Hippocampal formation (tissue), 2 donors: ENCODE measurements at regions not wholly inside any gene's neighbourhood (a gene's known extent, or its start where the extent isn't known, plus 50 kb on each side); places are given as distances from the start of the nearest gene placed in this dataset.

ENCODE experiments used
- DNase-seq, 2 donors: peaks; one replicate each; lab custom pipeline; 2025; lab: John Stamatoyannopoulos, UW

DNA sequence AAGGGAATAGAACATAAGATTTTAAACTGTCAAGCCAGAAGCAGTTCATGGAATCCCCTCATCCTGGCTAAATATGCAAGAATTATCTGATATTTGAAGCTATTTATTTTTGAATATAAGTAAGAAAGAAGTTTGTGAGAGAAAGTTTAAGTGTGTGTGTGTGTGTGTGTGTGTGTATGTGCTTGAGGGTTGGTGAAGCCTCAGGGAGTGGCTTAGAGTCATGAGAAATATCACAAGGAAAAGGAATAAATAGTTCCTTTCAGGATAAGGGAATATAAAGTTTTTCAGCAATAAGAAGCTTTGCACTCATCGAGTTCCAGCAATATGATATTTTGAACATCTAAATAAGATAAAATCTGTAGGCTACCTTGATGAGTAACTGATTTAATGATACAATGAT, 359.6 kb downstream of the MEIS1 start:
- no peak for DNase-seq

DNA sequence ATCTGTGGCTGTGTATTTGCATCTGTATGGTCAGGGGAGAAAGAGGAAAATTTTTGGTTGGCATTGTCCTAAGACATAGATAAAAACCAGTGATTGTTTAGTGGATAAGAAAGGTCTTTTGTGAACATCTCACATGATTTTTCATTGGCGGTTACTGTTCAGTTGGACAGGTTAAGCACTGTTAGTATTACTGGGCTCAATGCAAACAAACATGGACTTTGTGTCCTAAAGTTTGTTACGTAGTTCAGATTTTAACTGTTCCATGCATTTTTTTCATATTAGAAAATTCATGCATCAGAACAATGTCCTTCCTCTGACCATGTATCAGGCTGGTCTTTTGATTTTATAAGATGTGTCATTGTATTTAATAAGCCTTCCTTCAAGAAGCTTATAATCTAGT, 368.0 kb downstream of the MEIS1 start:
- no peak for DNase-seq

DNA sequence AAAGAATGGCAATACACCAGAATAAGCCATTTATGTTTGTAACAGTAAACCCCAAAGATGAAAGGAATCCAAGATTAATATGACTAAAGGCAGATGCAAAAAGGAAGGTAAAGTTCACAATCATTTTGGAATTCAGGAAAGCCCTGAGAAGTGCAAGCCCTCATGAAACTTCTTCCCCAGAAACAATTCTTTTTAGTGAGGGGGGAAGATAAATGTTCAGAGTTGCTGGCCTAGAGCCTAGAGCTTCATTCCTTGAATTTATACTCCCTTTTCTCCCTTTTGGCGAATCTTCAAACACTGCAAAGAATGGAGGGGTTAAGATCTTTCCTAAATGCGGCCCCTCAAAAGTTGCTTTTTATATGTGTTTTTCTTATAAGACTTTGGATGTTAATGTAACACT, 368.8 kb downstream of the MEIS1 start:
- DNase-seq: no peak

DNA sequence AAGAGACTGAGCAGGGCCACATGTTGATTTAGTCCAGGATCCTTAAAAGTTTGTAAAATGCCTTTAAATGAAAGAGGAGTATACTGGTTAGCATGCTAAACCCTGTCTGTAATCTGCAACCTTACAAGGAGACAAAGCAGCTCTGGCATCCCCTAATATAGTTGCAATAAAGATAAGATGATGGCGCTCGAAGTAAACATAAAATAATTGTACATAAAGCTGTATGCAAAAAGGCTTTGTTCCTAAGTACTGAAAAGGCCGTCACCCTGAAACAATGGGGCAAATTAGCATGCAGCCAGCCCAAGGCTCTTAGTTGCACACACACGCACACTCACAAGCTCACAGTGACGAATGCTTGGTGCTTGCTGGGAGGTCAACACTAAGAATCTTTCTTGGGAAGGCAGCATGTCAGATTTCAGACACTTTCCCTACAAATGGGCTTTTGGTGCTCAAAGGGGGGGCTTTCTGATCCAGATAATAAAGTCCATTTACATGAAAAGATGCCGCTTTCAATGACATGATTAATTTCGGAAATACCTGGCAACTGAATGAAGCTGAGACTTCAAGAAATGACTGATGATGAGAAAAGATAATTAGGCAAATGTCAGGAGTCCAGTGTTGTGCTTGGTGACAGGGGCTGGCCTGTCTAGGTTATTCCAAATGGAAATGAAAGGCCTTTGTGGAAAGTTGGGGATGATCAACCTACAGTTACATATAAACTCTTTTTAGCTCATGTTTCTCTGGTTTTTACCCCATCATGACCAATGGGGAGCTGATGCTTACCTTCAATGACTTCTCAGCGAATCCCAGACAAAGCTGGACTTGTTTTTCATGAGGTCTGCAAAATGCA, 370.3 kb downstream of the MEIS1 start:
- DNase-seq: no peak

DNA sequence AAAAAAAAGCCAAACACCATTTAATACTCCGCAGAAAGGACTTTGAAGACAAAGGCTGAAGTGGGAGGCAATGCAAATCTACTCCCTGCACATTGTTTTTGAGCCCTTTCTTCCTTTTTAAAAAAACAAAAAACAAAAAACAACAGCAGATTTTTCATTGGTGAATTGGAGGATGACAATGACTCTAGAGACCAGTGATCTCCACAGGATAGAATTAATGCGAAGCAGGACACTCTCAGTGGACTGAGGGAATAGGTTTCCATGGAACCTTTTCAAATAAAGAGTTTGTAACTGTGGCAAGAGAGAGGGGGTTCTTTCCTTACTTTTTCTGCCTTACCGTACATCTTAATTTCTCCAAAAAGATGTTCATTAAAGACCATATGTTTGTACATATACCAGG, 371.0 kb downstream of the MEIS1 start:
- no peak for DNase-seq

DNA sequence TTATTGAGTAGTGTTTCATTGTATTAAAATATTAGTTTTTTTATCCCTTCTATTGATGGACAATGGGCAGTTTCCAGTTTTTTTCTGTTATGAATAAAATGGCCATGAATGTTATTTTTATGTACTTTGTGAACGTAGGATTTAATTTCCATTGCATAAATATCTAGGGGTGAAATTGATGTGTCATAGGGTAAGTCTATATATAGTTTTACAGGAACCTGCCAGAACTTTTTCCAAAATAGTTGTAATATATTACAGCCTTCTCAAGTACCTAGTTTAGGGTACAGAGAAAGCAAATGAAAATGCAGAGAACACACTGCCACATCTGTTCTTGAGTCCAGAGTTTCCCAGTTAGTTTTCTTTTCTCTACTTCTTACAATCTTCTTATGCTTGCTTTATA, 378.6 kb downstream of the MEIS1 start:
- DNase-seq: no peak

DNA sequence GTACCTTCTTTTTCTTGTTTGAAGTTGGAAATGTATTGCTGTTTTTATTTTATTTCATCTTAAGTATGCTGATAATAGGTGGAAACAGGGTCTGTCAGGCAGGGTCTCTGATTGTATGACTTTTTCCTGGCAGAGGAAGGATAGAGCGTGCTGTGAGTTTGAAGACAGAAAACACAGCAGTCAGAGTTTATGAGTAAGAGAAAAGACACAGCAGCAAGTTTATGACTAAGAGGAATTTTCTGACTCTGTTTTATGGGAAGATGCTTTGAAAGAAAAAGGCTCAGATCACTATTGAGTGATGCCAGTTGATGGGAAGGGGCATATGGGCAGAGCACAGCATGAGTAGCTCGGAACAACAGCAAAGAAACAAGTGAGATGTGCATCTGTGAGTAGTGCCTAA, 379.1 kb downstream of the MEIS1 start:
- no peak for DNase-seq

DNA sequence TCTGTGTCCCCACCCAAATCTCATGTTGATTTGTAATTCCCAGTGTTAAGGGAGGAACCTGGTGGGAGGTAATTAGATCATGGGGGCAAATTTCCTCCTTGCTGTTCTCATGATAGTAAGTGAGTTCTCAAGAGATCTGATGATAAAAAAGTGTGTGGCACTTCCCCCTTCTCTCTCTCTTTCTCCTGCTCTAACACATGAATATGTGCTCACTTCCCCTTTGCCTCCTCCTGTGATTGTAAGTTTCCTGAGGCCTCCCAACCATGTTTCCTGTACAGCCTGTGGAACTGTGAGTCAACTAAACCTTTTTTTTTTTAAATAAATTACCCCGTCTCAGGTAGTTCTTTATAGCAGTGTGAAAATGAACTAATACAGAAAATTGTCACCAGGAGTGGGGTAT, 380.0 kb downstream of the MEIS1 start:
- DNase-seq: no peak

DNA sequence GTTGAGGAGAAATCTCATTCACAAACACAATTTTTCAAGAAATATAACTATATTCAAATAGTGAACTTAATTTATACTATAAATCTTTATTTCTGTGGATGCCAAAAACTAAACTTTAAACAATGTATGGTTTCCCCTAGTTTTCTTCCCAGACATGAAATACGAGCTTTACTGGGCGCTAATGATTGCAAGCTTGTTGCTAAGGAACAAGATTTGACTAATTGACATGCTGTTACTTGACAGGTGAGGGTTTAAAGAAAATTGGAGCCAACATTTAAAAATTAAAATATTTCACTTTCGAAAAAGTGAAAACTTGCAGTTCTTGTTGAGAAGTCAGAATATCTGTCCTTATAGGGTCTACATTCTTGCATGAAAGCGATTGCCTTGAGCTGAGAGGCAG, 381.0 kb downstream of the MEIS1 start:
- no peak for DNase-seq

DNA sequence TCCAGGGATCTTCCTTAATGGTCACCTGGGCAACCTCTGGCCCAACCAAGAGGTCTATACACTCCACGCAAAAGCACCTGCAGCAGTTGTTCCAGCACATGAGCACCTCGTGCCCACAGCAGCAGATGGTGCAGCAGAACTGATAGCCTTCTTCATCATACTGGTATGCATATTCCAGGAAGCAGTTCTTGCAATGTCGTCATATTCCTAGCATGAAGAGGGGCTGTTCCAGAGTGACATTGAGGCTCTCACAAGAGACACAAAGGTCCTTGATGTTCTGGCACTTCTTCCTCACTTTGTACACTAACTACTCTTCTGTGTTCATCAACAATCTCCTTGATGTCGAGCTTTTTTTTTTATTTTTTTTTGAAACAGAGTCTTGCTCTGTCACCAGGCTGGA, 386.2 kb downstream of the MEIS1 start:
- DNase-seq: no peak

DNA sequence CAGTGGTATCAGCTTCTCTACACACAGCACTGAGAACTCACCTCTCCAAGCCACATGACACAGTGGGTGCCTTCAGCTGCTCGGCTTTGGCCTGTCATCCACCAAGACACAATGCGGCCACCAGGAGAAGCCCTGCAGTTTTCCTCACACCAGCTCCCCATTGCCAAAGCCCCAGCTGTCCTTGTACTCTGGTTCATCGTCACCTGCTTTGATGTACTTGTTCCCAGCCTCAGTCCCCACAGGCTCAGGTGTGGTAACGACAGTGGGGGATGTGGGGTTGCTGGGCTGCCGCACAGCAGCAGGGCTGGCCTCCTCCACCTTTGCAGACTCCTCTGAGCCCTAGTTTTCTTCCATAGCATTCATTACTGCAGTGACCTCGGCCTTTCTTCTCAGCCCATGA, 387.3 kb downstream of the MEIS1 start:
- DNase-seq: no peak

DNA sequence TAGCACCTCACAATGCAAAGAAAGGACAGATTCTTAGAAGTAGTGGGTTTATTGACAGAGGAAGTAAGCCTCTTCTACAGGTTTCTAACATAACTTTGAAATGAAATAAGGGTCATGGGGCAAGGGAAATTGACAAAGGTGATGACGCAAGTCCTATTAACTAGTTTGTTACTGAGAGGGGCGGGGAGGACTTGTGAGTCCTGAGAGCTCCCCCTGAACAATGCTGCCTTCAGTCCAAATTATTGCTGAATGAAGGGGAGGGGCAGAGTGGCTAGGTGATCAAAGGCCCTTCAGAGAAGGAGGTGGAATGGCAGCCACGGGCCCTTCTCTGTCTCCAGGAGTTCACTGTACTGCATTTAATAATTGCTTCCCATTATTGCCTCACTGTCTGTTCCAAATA, 390.0 kb downstream of the MEIS1 start:
- no peak for DNase-seq

DNA sequence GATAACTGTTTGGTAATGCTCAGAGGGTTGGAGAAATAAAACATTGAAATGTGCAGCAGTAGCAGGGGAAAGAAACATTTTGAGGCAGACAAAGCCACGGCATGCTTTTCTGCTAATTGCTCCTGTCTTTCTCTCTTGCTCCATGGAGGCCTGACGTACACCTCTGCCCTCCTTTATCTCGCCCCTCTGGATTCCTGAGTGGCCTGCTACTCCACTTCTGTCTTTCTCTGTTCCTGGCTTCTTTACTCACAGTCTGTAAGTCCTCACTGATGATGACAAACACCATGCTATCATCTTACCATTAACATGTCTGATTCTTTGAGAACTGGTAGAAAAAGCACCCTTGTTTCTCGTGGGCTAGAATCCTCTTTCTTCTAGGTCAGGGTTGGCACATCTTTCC, 392.9 kb downstream of the MEIS1 start:
- DNase-seq: no peak

DNA sequence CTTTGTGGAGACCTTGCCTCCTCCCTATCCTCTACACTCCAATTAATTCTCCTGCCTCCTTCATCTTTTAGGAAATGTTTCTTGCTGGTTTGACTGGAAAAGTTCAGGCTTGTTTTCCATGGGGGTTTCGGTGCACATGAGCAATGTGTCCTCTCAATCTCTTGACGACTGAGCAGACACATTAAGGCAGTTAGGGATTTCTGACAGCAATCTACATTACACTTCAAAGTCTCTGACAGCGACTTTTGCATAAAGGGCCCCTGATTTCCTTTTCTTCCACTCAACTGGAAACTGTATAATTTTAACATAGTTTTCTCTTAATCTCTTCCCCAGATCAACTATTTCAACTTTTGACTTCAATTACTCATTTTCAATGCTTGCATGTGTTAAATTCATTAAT, 394.0 kb downstream of the MEIS1 start:
- DNase-seq: no peak

DNA sequence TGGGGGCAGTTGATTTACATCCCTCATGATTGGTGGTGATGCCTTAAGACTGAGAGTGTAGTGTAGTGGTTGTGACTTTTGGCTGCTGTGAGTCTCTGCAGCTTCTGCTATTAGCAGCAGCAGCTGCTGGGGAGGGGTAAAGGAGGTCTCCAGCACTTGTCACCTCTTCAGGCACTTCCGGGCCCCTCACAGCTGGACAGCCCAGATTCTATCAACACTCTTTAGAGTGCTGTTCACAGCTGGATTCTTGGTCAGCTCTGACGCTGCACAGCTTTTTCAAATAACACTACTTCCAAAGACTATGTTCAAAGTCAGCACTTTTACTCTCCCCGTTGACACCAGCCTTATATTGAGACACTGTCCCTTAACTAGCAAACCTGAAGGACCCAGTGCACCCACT, 396.0 kb downstream of the MEIS1 start:
- no peak for DNase-seq

DNA sequence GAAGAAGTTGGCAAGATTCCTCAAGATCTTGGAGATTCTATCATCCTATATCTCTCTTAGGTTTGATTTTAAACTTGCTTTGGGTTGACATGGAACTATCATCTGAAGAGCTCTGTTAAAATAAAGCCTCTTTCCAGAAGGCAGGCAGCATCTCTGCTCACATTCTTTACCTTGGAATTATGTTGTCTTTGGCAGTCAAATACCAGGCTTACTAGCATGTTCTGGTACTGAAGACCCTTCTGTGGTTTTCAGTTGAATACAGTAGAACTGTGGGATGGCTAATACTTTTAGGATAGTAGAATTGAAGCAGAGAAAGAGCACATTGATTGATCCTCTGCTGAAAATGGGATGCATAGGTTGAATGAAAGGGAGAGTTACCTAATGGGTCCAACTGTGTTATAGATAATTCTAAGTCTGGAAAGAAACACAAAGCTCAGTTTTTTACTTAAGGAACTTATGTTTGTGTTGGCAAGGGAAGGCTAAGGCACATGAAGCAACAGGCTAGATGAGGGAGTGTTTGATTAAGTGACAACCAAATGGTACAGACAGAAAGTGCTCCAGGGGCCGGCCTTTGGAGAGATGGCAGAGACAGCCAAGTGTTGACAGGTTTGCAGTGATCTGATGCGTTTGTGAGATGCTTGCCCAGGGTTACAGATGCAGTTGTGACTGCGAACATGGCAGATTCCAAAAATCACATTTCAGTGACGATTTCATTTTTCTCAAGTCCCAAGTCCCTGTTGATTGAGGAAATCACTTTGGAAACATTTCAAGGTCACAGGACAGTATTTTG, 397.9 kb downstream of the MEIS1 start:
- no peak for DNase-seq

DNA sequence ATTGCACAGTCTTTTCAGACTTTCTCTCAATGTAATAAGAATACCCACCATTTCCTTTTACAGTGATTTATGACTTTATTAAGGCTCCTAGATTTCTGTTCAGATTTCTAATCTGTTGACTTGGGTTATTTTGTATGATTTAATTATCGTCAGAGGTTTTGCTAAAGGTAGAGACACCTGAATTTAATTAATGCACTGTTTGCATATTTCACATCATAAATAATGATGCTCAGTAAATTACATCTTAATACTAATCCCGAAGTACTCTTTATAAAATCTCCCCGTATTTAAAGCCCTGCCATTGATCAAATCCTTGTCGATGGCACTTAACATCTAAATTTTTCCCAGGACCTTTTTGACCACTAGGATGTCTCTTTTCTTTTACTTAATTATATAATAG, 399.9 kb downstream of the MEIS1 start:
- DNase-seq: no peak

DNA sequence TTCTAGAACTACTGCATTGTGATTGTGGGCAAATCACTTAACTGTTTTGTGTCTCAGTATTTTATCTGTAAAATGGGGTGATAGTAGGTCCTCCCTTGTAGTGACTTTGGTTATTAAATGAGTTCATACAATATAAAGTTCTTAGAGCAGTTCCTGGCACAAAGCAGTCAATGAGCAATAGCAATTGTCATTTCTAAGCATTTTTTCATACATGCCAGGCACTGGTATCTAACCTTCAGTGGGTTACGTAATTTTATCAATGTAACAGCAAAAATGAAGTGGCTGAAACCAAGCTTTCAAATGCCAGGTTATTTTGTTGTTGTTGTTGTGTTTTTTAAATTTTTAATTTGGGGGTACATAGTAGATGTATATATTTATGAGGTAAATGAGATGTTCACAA, 401.9 kb downstream of the MEIS1 start:
- no peak for DNase-seq

DNA sequence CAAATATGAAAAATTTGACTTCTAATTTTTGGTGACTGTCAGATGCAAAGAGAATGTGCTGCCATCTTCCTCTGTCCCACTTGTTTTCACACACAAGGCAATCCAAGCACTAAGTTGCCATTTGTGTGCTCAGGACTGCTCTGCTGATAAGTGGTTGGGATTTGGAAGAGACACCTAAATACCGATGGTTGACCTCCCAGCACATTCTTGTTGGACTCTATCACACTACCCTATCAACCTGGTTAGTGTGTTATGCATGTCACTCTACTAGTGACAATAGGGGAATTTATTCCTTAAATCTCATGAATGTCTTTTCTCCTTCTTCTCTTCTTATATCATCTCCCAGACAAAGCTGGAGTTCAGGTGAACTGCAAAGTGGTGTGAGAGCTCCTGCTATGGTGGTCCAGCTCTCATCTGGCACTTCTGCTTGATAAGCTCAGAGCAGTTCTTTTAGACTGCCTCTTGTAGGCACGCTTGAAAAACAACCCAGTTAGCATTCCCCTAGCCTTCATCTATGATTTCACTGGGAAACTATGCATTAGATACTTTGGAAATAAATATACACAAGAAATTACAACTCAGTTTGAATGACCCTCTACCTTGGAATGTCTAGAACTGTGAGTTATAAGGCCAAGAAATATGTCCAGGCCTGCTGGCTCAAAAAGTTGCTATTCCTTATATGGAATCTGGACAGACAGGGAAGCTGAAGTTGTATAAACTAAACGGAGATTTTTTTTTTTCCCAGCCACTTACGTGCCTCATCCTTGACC, 404.8 kb downstream of the MEIS1 start:
- DNase-seq: no peak

DNA sequence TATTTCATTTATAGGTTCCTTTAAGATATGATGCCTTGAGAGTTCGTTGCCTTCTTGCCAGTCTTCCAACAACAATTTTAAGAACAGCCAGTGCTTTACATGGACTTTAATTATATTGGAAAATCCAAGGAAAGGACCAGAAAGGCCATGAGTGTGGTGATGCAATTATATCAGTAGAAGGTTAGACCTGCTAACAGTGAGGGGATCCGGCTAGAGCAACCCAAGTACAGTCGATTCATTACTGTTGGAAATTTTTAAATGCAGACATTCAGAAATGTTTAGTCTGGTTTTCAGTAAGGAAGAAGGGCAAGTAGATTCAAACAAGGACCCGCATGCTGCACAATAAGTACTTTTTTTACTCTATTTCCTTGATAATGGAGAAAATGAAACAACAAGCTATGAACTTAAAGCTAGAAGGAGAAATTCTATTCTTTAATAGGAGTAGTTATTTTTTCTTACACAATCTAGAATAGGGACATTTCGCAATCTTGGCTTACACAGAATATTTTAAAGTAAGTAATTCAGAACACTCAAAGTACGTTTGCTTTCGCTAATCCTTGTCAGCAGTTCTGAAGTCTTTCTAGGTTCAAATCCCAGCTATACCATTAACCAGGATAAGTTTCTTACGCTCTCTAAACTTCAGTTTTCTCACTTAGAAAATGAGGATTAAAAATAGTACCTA, 405.5 kb downstream of the MEIS1 start:
- DNase-seq: no peak

DNA sequence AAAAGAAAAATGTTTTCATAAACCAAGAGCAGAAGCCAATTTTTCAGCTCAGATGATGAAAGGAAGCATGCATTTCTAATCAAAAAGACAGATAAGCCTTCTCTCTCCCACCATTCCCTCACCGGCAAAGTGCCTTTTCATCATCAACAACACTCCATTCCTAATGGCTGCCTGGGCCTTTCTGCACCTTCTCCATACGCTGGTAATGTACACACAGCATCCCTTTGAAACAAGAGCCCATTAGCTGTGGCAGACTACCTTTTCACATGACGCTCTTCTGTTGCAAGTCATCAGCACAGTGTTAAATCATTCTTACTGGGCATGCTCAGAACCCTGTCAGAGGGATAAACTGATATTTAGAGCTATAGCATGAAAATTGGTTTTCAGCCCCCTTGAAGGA, 408.9 kb downstream of the MEIS1 start:
- no peak for DNase-seq

DNA sequence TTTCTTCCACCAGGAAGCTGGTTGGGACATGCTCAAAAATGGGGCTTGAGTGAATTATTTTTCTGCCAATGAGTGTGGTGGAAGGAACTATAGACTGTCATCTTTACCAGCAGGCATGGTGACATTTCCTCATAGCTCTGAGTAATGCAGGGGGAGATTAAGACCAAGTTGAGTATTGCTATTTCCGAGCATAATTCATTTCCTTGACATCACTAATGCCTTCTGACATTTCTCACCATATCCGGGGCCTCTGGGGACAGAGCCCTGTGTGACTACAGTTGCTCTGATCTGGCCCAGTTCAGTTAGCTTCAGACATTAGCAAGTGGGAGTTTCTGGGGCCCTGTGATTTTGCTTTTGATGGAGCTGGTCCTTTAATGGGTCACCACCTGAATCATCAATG, 410.4 kb downstream of the MEIS1 start:
- no peak for DNase-seq
